ENCODE measurements at regions not wholly inside any gene's neighbourhood (a gene's known extent, or its start where the extent isn't known, plus 50 kb on each side); places are given as distances from the start of the nearest gene placed in this dataset.

DNA sequence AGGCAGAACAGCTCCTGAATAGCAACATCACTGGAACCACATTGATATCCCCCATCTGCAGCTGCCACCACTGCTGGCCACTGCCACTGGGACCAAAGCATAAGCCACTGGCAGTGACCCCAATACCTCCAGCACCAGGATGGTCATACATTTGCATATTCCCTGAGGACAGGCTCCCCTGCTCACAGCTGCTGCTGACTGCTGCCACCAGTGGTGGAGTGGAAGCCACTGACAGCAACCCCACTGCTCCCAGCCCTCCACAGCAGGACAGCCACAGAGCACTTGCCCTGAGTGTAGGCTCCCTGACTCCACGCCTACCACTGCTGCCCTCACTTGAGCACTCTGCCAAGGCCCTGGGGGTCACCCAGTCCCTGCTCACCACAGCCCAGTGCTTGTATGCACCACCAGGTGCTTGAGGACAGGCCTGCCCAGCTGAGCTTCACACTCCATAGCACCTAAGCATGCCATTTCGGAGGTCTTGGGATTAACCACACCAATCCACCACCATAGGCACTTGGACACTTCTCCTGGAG, 327.4 kb upstream of the RPS23 start:
- Histone ChIP-seq H3K36me3 (ENCODE audit: insufficient read depth, low read length) (no peaks in the 10 kb centered on the region), H3K4me2 (ENCODE audit: low read length) (no peak overlapping the region), H3K9me3 (replicated peaks; ENCODE audit: low read length) (no peaks in the 10 kb centered on the region), H3K27me3 (ENCODE audit: control insufficient read depth, insufficient read depth, low read length) (peaks cover 4% of the 10 kb centered on the region), H3K4me1 (ENCODE audit: control insufficient read depth, insufficient read depth, low read length) (no peaks in the 10 kb centered on the region), H3K9ac (ENCODE audit: low read depth, low read length) (no peak overlapping the region), H3K4me3 (ENCODE audit: low read length) (no peak overlapping the region)

DNA sequence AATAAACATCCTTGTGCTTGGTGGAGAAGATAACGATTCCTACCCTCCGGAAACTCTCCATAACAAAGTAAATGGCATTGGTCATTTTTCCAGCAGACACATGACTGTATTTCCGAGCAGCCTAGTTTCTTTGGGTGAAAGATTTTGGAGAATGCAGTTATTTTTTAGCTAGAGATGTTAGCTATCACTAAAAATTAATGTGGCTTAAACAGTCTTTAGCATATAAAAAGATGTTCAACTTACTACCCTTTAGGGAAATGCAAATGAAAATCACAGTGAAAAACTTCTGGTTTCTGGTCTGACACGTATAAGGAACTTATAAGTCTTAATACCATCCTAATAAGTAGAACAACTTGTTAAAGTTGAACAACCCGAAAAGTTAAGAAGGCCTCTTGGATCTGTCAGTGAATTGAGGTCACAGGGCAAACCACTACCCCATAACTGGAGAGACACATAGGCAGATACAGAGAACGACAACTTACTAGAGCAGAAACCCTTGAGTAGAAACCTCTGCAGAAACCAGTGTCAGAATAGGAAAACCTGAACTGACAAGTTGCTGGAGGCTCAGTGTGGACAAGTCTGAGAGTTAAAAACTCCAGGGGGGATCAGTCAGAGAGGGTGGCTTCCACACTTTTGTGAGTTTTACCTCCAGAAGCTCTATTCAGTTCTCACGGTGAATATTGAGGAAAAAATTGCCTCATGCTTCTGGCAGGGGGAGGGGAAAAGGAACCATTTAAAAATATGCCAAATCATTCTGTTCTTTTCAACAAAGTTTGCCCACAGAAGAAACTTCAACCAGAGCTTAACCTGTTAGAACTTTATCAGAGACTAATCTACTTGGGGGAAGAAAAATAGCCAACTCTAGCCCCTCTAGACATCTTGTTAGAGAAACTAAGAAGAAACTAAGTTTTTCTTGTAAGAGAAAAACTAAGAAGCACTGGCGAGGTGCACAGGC, 325.2 kb upstream of the RPS23 start:
- H3K9ac ChIP-seq (ENCODE audit: low read depth, low read length), result no peak overlapping the region
- H3K4me2 ChIP-seq (ENCODE audit: low read length), result no peak overlapping the region
- H3K4me1 ChIP-seq (ENCODE audit: control insufficient read depth, insufficient read depth, low read length), result no peaks in the 10 kb centered on the region
- no peak overlapping the region for H3K4me3 ChIP-seq (ENCODE audit: low read length)
- H3K36me3 ChIP-seq (ENCODE audit: insufficient read depth, low read length), result no peaks in the 10 kb centered on the region
- H3K9me3 ChIP-seq (replicated peaks; ENCODE audit: low read length), result no peaks in the 10 kb centered on the region
- H3K27me3 ChIP-seq (ENCODE audit: control insufficient read depth, insufficient read depth, low read length), result peaks cover 8% of the 10 kb centered on the region

DNA sequence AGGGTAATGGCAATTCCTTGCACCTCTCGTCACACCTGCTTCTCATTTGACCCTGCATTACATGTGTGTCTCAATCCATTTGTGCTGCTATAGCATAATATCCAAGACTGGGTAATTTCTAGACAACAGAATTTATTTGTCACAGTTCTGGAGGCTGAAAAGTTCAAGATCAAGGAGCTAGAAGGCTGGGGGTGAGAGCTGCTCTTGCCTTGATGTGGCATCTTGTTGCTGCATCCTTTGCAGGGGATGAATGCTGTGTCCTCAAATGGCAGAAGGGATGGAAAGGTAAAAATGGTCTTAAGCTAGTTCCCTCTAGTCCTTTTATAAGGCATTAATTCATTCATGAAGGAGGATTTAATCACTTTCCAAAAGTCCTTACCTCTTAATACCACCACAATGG, 323.7 kb upstream of the RPS23 start:
- H3K4me3 ChIP-seq (ENCODE audit: low read length), result no peak overlapping the region
- no peaks in the 10 kb centered on the region for H3K4me1 ChIP-seq (ENCODE audit: control insufficient read depth, insufficient read depth, low read length)
- no peak overlapping the region for H3K4me2 ChIP-seq (ENCODE audit: low read length)
- peaks cover 8% of the 10 kb centered on the region for H3K27me3 ChIP-seq (ENCODE audit: control insufficient read depth, insufficient read depth, low read length)
- no peaks in the 10 kb centered on the region for H3K9me3 ChIP-seq (replicated peaks; ENCODE audit: low read length)
- H3K9ac ChIP-seq (ENCODE audit: low read depth, low read length), result no peak overlapping the region
- no peaks in the 10 kb centered on the region for H3K36me3 ChIP-seq (ENCODE audit: insufficient read depth, low read length)

DNA sequence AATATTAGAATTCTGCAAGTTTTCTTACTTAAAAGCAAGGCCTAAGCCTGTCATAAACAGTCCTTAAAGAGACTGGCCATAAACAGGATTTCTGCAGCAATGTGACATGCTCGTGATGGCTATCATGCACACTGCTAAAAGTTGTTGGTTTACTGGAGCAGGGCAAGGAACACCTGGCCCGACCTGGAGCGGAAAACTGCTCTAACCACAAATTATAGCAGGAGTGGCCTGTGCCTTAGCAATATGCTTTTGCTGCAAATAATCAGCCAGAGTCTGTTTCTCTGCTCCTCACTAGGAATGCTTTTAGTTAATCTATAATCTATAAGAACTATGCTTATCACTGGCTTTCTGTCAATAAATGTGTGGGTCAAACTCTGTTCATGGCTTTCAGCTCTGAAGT, 322.9 kb upstream of the RPS23 start:
- H3K36me3 ChIP-seq (ENCODE audit: insufficient read depth, low read length), result no peaks in the 10 kb centered on the region

DNA sequence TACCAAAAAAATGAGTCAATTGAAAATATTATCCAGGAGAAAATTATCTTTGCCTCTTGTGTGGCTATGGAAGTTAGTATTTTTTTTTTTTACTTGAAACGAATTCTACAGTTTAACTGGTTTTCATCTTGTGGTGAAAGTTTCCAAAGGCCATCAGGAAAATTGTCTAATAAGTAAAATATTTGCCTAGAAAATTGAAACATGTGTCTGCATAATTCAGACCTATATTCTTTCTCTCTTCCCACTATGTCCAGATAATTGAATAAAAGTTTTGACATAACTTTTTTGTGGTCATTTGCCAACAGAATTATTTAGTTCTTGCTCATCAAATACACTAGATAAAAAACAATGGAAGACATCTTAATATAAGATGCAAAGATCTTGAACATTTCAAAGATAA, 321.5 kb upstream of the RPS23 start:
- Histone ChIP-seq H3K4me3 (ENCODE audit: low read length) (no peak overlapping the region), H3K4me1 (ENCODE audit: control insufficient read depth, insufficient read depth, low read length) (no peaks in the 10 kb centered on the region), H3K27me3 (ENCODE audit: control insufficient read depth, insufficient read depth, low read length) (peaks cover 8% of the 10 kb centered on the region), H3K9me3 (replicated peaks; ENCODE audit: low read length) (no peaks in the 10 kb centered on the region), H3K36me3 (ENCODE audit: insufficient read depth, low read length) (no peaks in the 10 kb centered on the region), H3K4me2 (ENCODE audit: low read length) (no peak overlapping the region), H3K9ac (ENCODE audit: low read depth, low read length) (no peak overlapping the region)

More for the DNA sequence above, 322.9 kb upstream of the RPS23 start:
- Histone ChIP-seq H3K4me1 (ENCODE audit: control insufficient read depth, insufficient read depth, low read length) (no peaks in the 10 kb centered on the region), H3K4me2 (ENCODE audit: low read length) (no peak overlapping the region), H3K9ac (ENCODE audit: low read depth, low read length) (no peak overlapping the region), H3K27me3 (ENCODE audit: control insufficient read depth, insufficient read depth, low read length) (peaks cover 8% of the 10 kb centered on the region), H3K9me3 (replicated peaks; ENCODE audit: low read length) (no peaks in the 10 kb centered on the region), H3K4me3 (ENCODE audit: low read length) (no peak overlapping the region)

DNA sequence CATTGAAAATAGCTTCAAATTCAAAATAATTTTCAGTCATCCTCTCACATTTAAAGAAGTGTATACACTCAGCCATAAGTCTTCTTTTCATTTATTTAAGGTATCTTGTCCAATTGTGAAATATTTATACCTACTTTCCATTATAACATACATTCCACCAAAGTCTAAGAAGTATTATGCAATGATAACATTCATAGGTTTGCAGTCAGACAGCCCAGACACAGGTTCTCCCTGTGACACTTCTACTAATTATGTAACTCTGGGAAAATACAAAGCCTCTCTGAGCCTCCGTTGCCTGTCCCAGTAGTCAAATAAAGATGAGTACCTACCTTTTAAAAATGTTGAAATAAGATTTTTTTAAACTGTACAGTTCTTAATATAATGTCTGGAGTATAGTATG, 320.9 kb upstream of the RPS23 start:
- peaks cover 8% of the 10 kb centered on the region for H3K27me3 ChIP-seq (ENCODE audit: control insufficient read depth, insufficient read depth, low read length)
- no peaks in the 10 kb centered on the region for H3K4me1 ChIP-seq (ENCODE audit: control insufficient read depth, insufficient read depth, low read length)
- no peaks in the 10 kb centered on the region for H3K9me3 ChIP-seq (replicated peaks; ENCODE audit: low read length)
- no peak overlapping the region for H3K4me2 ChIP-seq (ENCODE audit: low read length)
- H3K4me3 ChIP-seq (ENCODE audit: low read length), result no peak overlapping the region
- no peak overlapping the region for H3K9ac ChIP-seq (ENCODE audit: low read depth, low read length)
- no peaks in the 10 kb centered on the region for H3K36me3 ChIP-seq (ENCODE audit: insufficient read depth, low read length)

DNA sequence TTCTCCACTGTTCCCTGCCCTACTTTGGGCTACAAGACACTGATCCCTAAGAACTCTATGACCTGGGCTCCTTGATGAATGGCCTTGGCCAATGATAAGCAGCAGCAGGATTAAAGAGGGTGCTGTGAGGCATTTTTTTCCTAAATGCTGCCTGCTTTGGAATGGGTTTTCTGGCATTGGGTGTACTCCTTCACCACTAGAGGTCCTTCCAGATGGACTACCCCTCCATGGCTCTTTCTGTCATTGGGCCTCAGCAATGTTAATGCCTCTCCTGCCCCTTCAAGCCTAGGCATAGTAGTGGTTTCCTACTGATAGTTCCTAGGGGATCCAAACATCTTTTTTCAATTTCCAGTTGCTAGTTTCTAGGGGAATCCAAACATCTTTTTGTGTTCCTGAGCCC, 319.3 kb upstream of the RPS23 start:
- H3K9me3 ChIP-seq (replicated peaks; ENCODE audit: low read length), result no peaks in the 10 kb centered on the region
- H3K36me3 ChIP-seq (ENCODE audit: insufficient read depth, low read length), result no peaks in the 10 kb centered on the region
- H3K9ac ChIP-seq (ENCODE audit: low read depth, low read length), result no peak overlapping the region
- H3K4me2 ChIP-seq (ENCODE audit: low read length), result no peak overlapping the region
- no peaks in the 10 kb centered on the region for H3K4me1 ChIP-seq (ENCODE audit: control insufficient read depth, insufficient read depth, low read length)
- no peak overlapping the region for H3K4me3 ChIP-seq (ENCODE audit: low read length)
- peaks cover 11% of the 10 kb centered on the region for H3K27me3 ChIP-seq (ENCODE audit: control insufficient read depth, insufficient read depth, low read length)

DNA sequence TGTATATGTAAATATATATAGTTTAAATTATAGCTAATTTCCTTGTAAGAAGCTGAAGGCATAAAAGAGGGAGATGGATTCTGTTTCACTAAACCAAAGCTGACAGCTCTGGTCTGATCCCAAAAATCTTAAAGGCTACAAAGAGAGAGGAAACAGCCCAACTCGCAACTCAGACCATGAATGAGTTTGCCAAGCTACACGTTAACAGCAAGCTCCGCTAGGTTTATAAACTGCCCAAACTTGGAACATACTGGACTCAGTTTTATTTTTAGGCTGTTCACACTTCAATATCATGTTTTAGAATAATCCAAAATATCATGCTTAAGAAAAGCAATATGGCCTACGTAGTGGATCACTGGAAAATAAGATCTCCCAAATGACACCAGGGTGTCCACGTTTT, 318.3 kb upstream of the RPS23 start:
- H3K9me3 ChIP-seq (replicated peaks; ENCODE audit: low read length), result no peaks in the 10 kb centered on the region
- no peak overlapping the region for H3K4me2 ChIP-seq (ENCODE audit: low read length)
- H3K27me3 ChIP-seq (ENCODE audit: control insufficient read depth, insufficient read depth, low read length), result peaks cover 9% of the 10 kb centered on the region
- no peak overlapping the region for H3K4me3 ChIP-seq (ENCODE audit: low read length)
- H3K36me3 ChIP-seq (ENCODE audit: insufficient read depth, low read length), result no peaks in the 10 kb centered on the region
- no peak overlapping the region for H3K9ac ChIP-seq (ENCODE audit: low read depth, low read length)
- no peaks in the 10 kb centered on the region for H3K4me1 ChIP-seq (ENCODE audit: control insufficient read depth, insufficient read depth, low read length)

DNA sequence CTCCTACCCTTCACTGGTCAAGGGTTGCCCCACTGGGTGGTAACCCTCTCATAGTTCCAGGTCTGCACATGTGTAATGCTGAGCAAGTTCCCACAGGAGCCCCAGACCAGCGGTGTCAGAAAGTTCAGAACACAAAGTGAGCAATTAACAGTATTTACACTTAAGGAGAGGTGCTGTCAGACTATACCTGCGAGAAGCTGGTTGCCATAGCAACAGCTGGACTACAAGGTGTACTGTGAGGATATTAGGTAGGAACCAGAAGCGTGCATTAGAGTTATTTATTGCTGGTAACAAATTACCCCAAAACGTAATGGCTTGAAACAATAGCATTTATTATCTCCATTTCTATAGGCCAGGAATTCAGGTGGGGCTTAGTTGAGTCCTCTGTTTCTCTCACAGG, 317.0 kb upstream of the RPS23 start:
- no peaks in the 10 kb centered on the region for H3K36me3 ChIP-seq (ENCODE audit: insufficient read depth, low read length)
- no peak overlapping the region for H3K9ac ChIP-seq (ENCODE audit: low read depth, low read length)
- H3K27me3 ChIP-seq (ENCODE audit: control insufficient read depth, insufficient read depth, low read length), result peaks cover 3% of the 10 kb centered on the region
- H3K4me2 ChIP-seq (ENCODE audit: low read length), result no peak overlapping the region
- H3K9me3 ChIP-seq (replicated peaks; ENCODE audit: low read length), result no peaks in the 10 kb centered on the region
- H3K4me1 ChIP-seq (ENCODE audit: control insufficient read depth, insufficient read depth, low read length), result no peaks in the 10 kb centered on the region
- no peak overlapping the region for H3K4me3 ChIP-seq (ENCODE audit: low read length)

DNA sequence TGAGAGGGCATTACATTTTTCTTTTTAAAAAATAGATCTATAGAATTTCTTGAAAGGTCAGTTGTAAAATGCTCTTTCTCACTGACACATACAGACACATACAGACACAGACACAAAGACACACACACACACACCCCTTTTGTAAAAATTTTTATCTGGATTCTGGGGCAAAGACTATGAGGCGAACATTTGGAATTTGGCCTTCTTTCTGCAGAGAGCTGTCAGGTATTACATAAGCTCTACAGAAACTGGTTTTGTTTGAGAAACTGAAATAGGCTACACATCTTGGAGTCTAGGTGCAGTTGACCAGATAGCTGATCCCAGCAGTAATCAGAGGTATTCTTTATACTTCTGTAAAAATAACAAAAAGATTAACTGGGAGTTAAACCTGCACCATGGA, 315.9 kb upstream of the RPS23 start:
- Histone ChIP-seq H3K9ac (ENCODE audit: low read depth, low read length) (no peak overlapping the region), H3K9me3 (replicated peaks; ENCODE audit: low read length) (no peaks in the 10 kb centered on the region), H3K27me3 (ENCODE audit: control insufficient read depth, insufficient read depth, low read length) (peaks cover 3% of the 10 kb centered on the region), H3K4me3 (ENCODE audit: low read length) (no peak overlapping the region), H3K4me2 (ENCODE audit: low read length) (no peak overlapping the region), H3K36me3 (ENCODE audit: insufficient read depth, low read length) (no peaks in the 10 kb centered on the region), H3K4me1 (ENCODE audit: control insufficient read depth, insufficient read depth, low read length) (no peaks in the 10 kb centered on the region)

DNA sequence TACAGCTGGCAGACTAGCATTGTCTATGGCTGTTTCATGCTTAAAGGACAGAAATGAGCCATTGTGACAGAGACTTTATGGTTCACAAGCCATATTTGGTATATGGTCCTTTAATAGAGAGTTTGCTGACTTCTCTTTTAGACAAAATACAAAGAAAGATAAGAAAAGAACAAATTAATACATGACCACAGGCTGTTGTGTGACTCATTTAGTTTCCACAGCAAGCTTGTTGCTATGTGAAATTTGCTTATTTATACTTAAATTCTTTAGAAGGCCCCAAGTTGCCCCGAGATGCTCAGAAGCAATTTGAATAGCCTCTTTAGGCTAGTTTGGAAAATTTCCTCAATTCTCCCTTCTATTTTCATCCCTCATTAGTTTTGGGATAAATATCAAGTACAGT, 315.3 kb upstream of the RPS23 start:
- Histone ChIP-seq H3K4me3 (ENCODE audit: low read length) (no peak overlapping the region), H3K36me3 (ENCODE audit: insufficient read depth, low read length) (no peaks in the 10 kb centered on the region), H3K9me3 (replicated peaks; ENCODE audit: low read length) (no peaks in the 10 kb centered on the region), H3K4me1 (ENCODE audit: control insufficient read depth, insufficient read depth, low read length) (no peaks in the 10 kb centered on the region), H3K4me2 (ENCODE audit: low read length) (no peak overlapping the region), H3K9ac (ENCODE audit: low read depth, low read length) (no peak overlapping the region), H3K27me3 (ENCODE audit: control insufficient read depth, insufficient read depth, low read length) (peaks cover 3% of the 10 kb centered on the region)

DNA sequence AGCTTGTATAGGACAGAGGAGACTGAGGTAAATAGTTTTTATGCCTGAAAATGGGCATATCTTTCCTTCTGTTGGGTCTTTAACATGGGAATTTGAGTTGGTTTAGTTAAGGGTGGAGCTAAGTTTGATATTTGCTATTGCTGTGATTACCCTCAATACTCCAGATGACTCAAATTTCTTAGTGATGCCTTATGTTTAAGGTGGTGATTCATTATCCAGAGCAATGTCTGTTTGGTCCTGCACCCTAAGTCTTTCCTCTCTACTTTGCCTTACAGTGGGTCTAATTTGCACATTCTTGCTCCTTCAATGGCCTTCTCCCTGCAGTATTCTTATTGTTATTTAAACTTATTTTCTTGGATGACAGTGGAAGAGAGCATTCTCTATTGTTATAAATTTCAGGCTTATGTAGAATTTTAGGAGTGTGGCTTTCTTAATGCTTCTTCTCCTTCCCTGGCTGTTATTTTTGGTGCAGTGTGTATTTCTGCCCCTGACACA, 312.9 kb upstream of the RPS23 start:
- Histone ChIP-seq H3K4me3 (ENCODE audit: low read length) (no peak overlapping the region), H3K36me3 (ENCODE audit: insufficient read depth, low read length) (no peaks in the 10 kb centered on the region), H3K4me1 (ENCODE audit: control insufficient read depth, insufficient read depth, low read length) (no peaks in the 10 kb centered on the region), H3K9me3 (replicated peaks; ENCODE audit: low read length) (no peaks in the 10 kb centered on the region), H3K27me3 (ENCODE audit: control insufficient read depth, insufficient read depth, low read length) (peaks cover 3% of the 10 kb centered on the region), H3K4me2 (ENCODE audit: low read length) (no peak overlapping the region), H3K9ac (ENCODE audit: low read depth, low read length) (no peak overlapping the region)

Measured in skeletal muscle satellite cell (primary cell).